CD4-positive, alpha-beta T cell treated with Interleukin-4 for 4 hours (primary cell): ENCODE measurements at regions not wholly inside any gene's neighbourhood (a gene's known extent, or its start where the extent isn't known, plus 50 kb on each side); places are given as distances from the start of the nearest gene placed in this dataset.

Source experiments
- DNase-seq: peaks from one replicate; pipeline ENCODE4 v3.0.0-alpha.2; 2020

- no peak for DNase-seq
Observed at GRCh38 chr3:124518350-124518749, 211.9 kb upstream of the UMPS start.

GRCh38 chr3:124519591-124520194 lies 210.6 kb upstream of the UMPS start:
- no peak for DNase-seq

GRCh38 chr3:124520970-124521369 lies 209.3 kb upstream of the UMPS start:
- DNase-seq, result no peak

GRCh38 chr3:124522082-124522625 lies 208.1 kb upstream of the UMPS start:
- DNase-seq, result no peak

GRCh38 chr3:124526601-124527000 lies 203.7 kb upstream of the UMPS start:
- no peak for DNase-seq

GRCh38 chr3:124529826-124530571 lies 200.3 kb upstream of the UMPS start:
- DNase-seq, result no peak

GRCh38 chr3:124530916-124531315 lies 199.3 kb upstream of the UMPS start:
- no peak for DNase-seq

GRCh38 chr3:124532071-124532470 lies 198.2 kb upstream of the UMPS start:
- no peak for DNase-seq

GRCh38 chr3:124535306-124535705 lies 194.9 kb upstream of the UMPS start:
- DNase-seq, result no peak

- no peak for DNase-seq
Observed at GRCh38 chr3:124540550-124541211, 189.6 kb upstream of the UMPS start.

GRCh38 chr3:124542214-124542869 lies 187.9 kb upstream of the UMPS start:
- DNase-seq, result no peak

- DNase-seq, result no peak
Observed at GRCh38 chr3:124545891-124546290, 184.4 kb upstream of the UMPS start.

- no peak for DNase-seq
Observed at GRCh38 chr3:124552224-124552623, 178.0 kb upstream of the UMPS start.

GRCh38 chr3:124553178-124553577 lies 177.1 kb upstream of the UMPS start:
- DNase-seq, result no peak

- no peak for DNase-seq
Observed at GRCh38 chr3:124556636-124557035, 173.6 kb upstream of the UMPS start.

GRCh38 chr3:124557433-124558232 lies 172.6 kb upstream of the UMPS start:
- DNase-seq, result no peak

- no peak for DNase-seq
Observed at GRCh38 chr3:124558991-124559845, 171.0 kb upstream of the UMPS start.

- peak; percentile 50 for DNase-seq
Observed at GRCh38 chr3:124559846-124560574, 170.2 kb upstream of the UMPS start.

- no peak for DNase-seq
Observed at GRCh38 chr3:124560666-124561215, 169.5 kb upstream of the UMPS start.

- DNase-seq, result no peak
Observed at GRCh38 chr3:124562769-124563168, 167.5 kb upstream of the UMPS start.
